ENCODE measurements at regions not wholly inside any gene's neighbourhood (a gene's known extent, or its start where the extent isn't known, plus 50 kb on each side); places are given as distances from the start of the nearest gene placed in this dataset.

GRCh38 chr1:50354813-50355212 is 68.4 kb downstream of the DMRTA2 start:
- TF ChIP-seq CTCF (optimal IDR thresholded peaks at IDR 0.05 in 1 of 3, IDR thresholded peaks at IDR 0.05 in 1 of 3, conservative IDR thresholded peaks at IDR 0.05 in 1 of 3; ENCODE audit: extremely low read depth in 1 of 3, insufficient read depth in 2 of 3, low read length in 3 of 3) (no peak), EZH2 (IDR thresholded peaks at IDR 0.05; ENCODE audit: low read length) (no peak)

Measured in keratinocyte (primary cell).